NCI-H2171 (cell line): ENCODE measurements at regions not wholly inside any gene's neighbourhood (a gene's known extent, or its start where the extent isn't known, plus 50 kb on each side); places are given as distances from the start of the nearest gene placed in this dataset.
"Not testable (repeated sequence)": the region's sequence is repeated elsewhere in the genome, so short reads cannot be mapped to it uniquely, and the experiment has no call there.

Source experiments
- DNase-seq: peaks from one replicate; lab custom pipeline; 2025; lab: John Stamatoyannopoulos, UW

DNA sequence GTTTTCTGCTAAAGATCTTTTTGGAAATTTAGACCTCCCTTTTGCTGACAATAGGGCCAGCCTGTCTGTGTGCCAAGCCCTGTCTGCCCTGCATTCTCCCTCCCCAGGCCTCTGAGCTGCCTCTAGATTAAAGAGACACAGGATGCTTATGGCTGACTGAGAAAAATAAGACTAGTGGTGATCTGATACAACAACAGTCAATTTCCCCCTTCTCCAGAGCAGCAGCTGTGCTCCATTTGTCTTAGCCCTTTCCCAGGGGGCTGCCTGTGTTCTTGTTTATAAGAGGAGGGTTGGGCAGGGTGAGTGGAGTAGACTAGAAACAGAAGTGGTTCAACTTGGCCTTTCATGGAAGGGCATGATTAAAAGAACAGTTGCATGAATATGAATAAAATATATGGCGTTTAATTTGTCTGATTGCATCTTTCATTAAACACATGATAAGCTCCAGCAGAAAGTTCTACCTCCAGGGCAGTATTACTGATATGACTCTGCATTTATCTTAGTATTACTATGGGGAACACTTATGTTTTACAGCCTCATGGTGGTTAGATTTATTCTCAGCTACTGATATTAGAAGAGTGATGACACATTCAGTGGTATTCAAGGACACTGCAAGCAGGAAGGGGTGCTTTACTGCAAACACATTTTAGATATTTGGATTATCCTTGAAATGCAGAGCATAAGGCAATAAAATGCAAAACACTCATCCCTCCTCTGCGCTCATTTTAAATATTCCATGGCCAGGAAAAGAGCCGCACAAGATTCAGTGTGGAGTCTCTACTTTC lies 150.2 kb upstream of the CLEC14A start:
- DNase-seq: peak; percentile 32

DNA sequence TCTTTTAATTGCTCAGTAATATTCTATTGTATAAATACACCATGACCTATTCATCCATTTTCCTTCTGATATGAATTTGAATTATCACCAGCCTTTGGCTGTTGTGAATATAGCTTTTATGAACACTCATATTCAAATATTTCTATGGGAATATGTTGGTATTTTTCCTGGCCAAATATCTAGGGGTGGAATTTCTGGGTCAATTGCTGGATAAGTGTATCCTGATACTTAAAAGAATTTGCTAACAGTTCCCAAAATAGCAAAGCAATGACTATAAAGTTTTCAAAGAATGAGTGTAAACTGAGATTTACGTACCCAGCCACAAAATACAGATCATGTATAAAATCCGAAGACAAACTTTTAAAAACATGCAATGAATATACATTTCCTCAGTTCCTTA lies 148.7 kb upstream of the CLEC14A start:
- no peak for DNase-seq

DNA sequence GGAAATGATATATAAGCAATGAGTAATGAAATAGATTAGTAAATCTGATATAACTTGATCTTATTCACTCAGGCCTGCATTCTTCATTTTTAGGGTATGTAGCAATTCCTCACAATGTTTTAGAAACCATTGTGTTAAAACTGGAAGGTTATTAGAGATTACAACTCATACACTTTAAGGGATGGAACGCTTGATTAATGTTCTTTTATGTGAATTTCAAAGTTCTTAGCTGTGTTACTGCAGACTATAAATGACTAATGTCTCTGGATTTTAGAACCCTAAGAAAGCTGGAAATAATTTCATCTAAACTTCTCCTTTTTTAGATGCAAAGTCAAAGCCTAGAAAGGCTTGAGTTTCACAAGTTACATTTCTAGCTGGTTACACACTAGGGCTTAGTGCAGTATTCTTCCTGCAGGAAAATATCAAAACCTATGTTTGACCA lies 148.2 kb upstream of the CLEC14A start:
- no peak for DNase-seq

DNA sequence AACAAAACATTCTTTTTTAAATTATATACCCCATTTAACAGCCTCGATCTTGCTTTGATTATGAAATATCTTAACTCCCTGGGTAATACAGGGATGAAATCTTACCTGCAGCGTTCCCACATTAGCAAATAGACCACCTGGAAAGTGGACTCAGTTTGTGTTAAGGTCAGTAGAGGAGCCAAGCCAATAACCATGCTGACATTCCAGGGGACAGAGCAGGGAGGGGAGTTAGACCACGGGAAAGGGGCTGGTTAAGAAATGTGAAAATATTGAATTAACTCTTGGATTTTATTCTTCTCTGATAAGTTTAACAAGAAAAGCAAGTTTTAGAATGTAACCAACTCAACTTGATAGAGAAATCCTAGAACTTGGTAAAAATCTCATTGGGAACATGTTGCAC lies 144.9 kb upstream of the CLEC14A start:
- no peak for DNase-seq

DNA sequence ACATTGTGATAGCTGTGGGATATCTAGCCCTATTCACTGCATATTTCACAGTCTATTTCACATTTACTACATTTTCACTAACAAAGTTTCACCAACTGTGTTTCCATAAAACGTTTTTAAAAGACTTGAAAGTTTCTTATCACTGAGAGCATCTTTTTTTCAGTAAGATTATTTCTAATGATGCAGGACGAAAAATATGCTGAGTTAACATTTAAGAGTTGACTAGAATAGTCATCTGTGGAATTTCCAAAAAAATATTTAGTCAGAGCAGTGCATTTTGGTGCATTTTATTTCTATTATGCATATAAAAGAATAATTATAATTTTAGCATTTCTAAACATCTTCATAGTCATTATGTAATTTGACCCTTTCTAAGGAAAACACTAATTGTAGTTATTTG lies 143.8 kb upstream of the CLEC14A start:
- DNase-seq: no peak

- DNase-seq: no peak
Measured at GRCh38 chr14:38394767-38395166, 138.9 kb upstream of the CLEC14A start.

DNA sequence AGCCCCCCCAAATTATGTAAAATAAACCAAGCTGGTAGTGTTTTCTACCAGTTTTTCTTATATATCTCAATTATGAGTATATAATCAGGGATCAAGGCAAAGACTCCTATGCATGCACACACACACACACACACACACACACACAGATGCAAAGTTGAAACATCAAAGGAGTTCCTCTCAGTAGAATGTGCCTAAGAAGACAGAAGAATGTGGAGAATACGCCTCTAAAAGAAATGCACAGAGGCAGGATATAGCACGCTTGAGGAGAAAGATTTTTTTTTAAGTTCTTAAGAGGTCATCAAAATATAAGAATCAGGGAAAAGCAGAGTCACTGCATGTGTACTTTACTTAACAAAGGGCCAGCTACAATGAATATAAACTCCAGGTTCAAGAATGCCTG lies 138.2 kb upstream of the CLEC14A start:
- no peak for DNase-seq

- no peak for DNase-seq
Measured at GRCh38 chr14:38391334-38391733, 135.4 kb upstream of the CLEC14A start.

GRCh38 chr14:38389681-38390080 lies 133.8 kb upstream of the CLEC14A start:
- no peak for DNase-seq

DNA sequence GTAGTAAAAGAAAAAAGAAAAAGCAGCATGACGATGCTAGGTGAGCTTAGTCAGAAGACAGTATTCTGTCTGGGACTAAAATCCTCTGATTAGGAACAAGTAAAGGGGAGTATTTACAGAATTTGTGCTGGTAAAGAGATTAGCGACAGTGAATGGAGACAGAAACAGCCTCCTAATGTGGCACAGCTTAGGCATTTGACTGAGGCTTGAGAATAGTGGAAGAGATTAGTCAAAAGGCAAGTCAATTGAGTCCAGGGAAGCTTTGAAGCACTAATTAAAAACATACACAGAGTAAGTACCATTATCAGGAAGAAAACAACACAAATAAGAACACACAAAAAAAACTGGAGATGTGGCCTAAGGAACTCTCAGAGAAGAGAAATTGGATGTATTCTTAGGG lies 131.9 kb upstream of the CLEC14A start:
- no peak for DNase-seq

DNA sequence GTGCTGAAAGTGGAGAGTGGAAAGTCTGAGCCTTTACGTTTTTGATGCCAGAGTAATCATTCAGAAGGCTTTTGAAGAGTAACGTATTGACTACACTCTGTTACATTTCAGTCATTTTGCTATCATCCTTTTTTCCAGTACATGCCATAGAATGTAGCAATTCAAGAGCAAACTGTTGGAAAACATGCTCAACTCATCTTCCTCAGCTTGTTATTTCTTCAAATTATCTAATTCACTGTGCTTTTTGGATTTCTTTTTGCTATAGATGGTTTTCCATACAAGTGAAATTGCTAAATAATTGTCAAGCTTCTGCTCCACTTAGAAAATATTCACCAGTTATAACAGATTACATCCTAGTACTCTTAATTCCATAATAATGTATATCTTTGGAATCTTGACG lies 129.9 kb upstream of the CLEC14A start:
- DNase-seq: no peak

DNA sequence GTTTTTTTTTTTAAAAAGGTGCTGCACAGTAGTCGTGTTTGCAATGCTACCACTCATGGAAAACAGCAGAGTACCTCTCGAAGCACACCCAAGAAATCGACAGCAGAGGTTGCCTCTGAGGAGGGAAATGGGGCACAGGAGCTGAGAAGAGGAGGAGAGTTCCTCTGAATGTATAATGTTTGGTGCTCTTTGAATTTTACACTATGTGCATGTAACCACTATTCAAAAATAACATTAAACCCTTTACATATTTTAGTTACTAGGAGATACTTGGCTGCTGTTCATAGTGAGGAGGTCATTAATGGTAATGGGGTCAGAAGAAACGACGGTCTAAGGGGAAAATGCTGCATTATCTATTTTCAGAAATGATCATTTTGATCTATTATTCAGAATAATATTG lies 129.4 kb upstream of the CLEC14A start:
- DNase-seq: no peak

DNA sequence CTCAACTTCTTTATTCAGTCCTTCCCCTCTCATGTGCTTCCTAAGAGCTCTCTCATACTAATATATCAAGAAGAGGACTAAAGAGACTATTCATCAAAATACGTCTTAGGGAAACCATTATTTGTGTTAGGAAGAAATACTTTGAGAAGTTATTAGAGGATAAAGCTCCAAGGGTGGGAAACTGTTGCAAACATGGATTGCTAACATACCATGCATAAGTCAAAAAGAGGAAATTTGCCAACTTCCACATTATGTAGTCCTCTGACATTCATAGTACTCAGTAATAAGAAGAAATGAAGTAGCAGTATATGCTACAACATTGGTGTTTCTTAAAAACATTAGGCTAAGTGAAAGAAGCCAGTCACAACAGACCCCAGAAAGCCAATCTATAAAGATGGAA lies 128.8 kb upstream of the CLEC14A start:
- no peak for DNase-seq

DNA sequence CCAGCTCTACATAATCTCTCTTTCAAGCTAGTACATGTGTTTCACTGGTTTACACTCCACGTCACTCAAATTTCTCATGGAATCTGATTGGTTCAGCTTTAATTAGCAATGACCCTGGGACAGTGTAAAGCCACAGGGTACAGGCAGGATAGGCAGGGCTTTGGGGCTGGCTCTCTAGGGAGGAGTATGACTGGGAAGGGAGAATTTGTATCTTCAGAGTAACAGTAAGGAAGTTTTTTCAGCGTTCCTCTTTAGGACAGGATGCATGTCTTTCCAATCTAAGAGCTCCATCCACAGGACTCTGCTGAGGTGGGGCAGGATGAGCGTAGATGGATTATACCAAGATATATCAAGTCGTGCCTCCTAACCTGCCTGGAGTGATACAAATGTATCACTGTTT lies 112.0 kb upstream of the CLEC14A start:
- no peak for DNase-seq

DNA sequence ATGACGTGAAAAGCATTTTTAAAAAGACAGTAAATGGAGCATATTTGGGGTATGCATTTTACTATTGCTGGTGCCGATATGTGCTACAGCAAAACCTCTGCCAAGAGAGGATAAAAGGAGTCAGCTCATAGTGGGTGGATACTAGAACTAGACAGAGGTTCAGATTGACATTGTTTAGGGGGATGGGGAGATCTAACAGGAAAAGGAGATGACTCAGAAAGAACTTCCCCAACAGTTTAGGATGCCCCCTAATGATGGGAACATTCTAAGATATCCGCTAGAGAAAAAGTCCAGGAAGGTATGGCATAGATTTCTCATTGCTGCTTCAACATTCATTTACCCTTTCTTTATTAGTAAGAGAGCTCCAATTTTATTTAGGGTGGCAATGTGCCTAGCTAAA lies 110.5 kb upstream of the CLEC14A start:
- no peak for DNase-seq

- DNase-seq: no peak
Measured at GRCh38 chr14:38363217-38363616, 107.3 kb upstream of the CLEC14A start.

GRCh38 chr14:38357557-38357956 lies 101.7 kb upstream of the CLEC14A start:
- DNase-seq: no peak

DNA sequence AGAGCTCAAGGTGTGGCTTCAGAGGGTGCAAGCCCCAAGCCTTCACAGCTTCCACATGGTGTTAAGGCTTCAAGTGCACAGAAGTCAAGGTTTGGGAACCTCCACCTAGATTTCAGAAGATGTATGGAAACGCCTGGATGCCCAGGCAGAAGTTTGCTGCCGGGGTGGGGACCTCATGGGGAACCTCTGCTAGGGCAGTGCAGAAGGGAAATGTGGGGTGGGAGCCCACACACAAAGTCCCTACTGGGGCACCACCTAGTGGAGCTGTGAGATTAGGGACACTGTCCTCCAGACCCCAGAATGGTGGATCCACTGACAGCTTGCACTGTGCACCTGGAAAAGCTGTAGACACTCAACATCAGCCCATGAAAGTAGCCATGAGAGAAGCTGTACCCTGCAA lies 99.6 kb upstream of the CLEC14A start:
- not testable (repeated sequence) for DNase-seq

DNA sequence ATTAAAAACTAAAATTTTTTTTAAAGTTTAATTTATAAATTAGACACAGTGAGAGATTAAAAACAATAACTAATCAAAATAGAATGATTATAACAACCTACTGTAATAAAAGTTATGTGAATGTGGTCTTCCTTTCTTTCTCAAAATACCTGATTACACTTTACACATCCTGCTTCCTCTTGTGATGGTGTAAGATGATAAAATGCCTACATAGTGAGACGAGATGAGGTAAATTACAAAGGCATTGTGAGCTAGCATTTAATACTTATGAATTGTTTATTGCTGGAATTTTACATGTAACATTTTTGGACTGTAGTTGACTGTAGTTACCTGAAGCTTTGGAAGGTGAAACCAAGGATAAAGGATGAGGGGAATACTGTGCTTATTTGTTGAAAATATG lies 94.2 kb upstream of the CLEC14A start:
- no peak for DNase-seq

DNA sequence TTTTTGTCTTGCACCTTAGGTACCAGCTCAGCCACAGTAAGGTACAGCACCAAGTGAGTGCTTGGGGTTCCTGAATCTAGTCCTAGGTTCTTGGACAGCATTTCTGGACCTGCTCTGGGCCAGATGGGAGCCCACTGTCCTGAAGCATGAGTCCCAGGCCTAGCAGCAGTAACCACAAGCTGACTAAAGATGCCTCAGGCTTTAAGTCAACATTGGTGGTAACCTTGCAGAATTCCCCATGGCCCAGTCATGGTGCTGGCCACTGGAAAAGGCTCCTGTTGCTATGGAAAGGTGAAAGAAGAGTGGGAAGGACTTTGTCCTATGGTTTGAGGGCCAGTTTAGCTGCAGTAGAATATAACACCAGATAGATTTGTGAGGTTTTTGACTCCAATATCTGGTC lies 86.9 kb upstream of the CLEC14A start:
- DNase-seq: no peak

GRCh38 chr14:38339696-38340095 lies 83.8 kb upstream of the CLEC14A start:
- no peak for DNase-seq

- no peak for DNase-seq
Measured at GRCh38 chr14:38336298-38336697, 80.4 kb upstream of the CLEC14A start.

DNA sequence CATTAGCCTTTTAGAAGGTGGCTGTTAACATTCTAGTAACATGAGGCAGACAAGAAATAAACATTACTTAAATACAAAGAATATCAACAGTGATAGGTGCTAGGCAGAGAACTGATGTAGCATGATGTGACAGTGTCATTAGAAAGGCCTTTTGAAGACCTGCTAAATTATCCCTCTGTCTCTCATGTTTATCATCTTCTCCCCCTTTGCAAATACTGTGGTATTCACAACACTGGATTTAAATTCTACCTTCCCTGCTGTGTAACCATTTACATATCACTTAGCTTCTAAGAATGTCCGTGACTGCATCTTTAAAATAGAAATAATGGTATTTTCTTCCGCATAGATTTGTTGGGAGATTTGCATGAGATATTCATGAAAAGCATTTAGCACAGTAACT lies 74.4 kb upstream of the CLEC14A start:
- DNase-seq: no peak

DNA sequence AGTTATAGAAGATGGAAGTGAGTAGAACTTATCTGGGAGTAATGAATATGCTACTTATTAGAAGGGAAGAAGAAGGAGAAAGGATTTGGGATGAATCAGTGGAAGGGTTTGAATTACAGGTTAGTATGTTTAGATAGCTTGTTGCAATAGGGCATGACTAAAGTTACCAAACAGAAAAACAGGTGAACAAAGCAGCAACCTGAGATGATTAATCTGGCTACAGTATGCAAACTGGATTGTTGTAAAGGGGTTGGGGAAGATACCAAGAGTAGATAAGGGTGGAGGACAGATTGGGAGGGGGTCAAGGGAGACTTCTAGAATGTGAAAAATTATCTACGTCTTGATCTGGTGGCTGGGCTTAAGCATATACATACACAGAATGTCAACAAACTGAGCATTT lies 73.4 kb upstream of the CLEC14A start:
- DNase-seq: no peak
